Loucy (cell line): ENCODE measurements at regions not wholly inside any gene's neighbourhood (a gene's known extent, or its start where the extent isn't known, plus 50 kb on each side); places are given as distances from the start of the nearest gene placed in this dataset.

Source experiments
- H2AFZ ChIP-seq: fragments of 200-600 bp; sonication (generic); 2 replicates; pipeline ENCODE4 v1.6.0; 2016; ENCODE audit warnings: antibody characterized with exemption, mild to moderate bottlenecking, low read length, moderate library complexity
- H3F3A ChIP-seq: fragments of 200-600 bp; 2 replicates; pipeline ENCODE4 v1.6.0; 2016; ENCODE audit warnings: antibody characterized with exemption, low read depth, mild to moderate bottlenecking
- H3K27me3 ChIP-seq: fragments of 200-600 bp; sonication (generic); 2 replicates; pipeline ENCODE4 v1.6.1; 2014; ENCODE audit warnings: low read length, mild to moderate bottlenecking; ENCODE audit not compliant: insufficient read depth, poor library complexity, severe bottlenecking
- H3K36me3 ChIP-seq: fragments of 200-600 bp; sonication (generic); 2 replicates; pipeline ENCODE4 v1.6.1; 2016; ENCODE audit warnings: low read length; ENCODE audit not compliant: insufficient read depth
- H3K4me1 ChIP-seq: fragments of 200-600 bp; sonication (generic); 2 replicates; pipeline ENCODE4 v1.5.1; 2014; ENCODE audit warnings: low read length, mild to moderate bottlenecking; ENCODE audit not compliant: insufficient read depth, poor library complexity, severe bottlenecking
- H3K4me2 ChIP-seq: fragments of 200-600 bp; sonication (generic); 2 replicates; pipeline ENCODE4 v1.6.0; 2014; ENCODE audit warnings: antibody characterized with exemption, low read length, low read depth, mild to moderate bottlenecking; ENCODE audit not compliant: poor library complexity, severe bottlenecking
- H3K4me3 ChIP-seq: fragments of 200-600 bp; sonication (generic); 2 replicates; pipeline ENCODE4 v1.5.1; 2014; ENCODE audit warnings: low read length, mild to moderate bottlenecking, mixed read lengths; ENCODE audit not compliant: poor library complexity, severe bottlenecking
- H3K79me2 ChIP-seq: fragments of 200-600 bp; sonication (generic); 2 replicates; pipeline ENCODE4 v1.6.1; 2014; ENCODE audit warnings: low read length; ENCODE audit not compliant: insufficient read depth
- H3K9ac ChIP-seq: fragments of 200-600 bp; sonication (generic); 2 replicates; pipeline ENCODE4 v1.6.0; 2014; ENCODE audit warnings: mild to moderate bottlenecking, low read depth, low read length, moderate library complexity; ENCODE audit not compliant: poor library complexity, severe bottlenecking
- H3K9me2 ChIP-seq: fragments of 200-600 bp; sonication (generic); replicated peaks from 2 replicates; pipeline ENCODE4 v1.6.1; 2016; ENCODE audit warnings: low read depth, low read length, mixed read lengths
- H3K9me3 ChIP-seq: fragments of 200-600 bp; sonication (generic); 2 replicates; pipeline ENCODE4 v1.6.1; 2014; ENCODE audit warnings: mild to moderate bottlenecking, antibody characterized with exemption, low read length, low read depth; ENCODE audit not compliant: insufficient read depth
- H4K20me1 ChIP-seq: fragments of 200-600 bp; sonication (generic); 2 replicates; pipeline ENCODE4 v1.6.0; 2014; ENCODE audit warnings: antibody characterized with exemption, low read length, mild to moderate bottlenecking; ENCODE audit not compliant: insufficient read depth, poor library complexity, severe bottlenecking
- CTCF ChIP-seq: fragments of 200-600 bp; sonication (generic); conservative IDR thresholded peaks from 2 replicates; pipeline ENCODE4 v1.5.1; 2014; ENCODE audit warnings: mild to moderate bottlenecking, antibody characterized with exemption, low read length
- EZH2phosphoT487 ChIP-seq: fragments of 200-600 bp; IDR thresholded peaks from 2 replicates; pipeline ENCODE4 v1.6.1; 2018; ENCODE audit warnings: antibody characterized with exemption, mild to moderate bottlenecking, moderate library complexity, borderline replicate concordance

GRCh38 chr14:53788566-53788965, 168.1 kb downstream of the BMP4 start:
- no peak overlapping the region for H2AFZ ChIP-seq
- H3K4me1 ChIP-seq = no peaks in the 10 kb centered on the region
- no peaks in the 10 kb centered on the region for H3K79me2 ChIP-seq
- H3K27me3 ChIP-seq = no peaks in the 10 kb centered on the region
- no peaks in the 10 kb centered on the region for H3K36me3 ChIP-seq
- TF ChIP-seq CTCF (no peak), EZH2phosphoT487 (no peak)
- no peaks in the 10 kb centered on the region for H3K9me2 ChIP-seq
- H3K4me3 ChIP-seq = no peak overlapping the region
- no peaks in the 10 kb centered on the region for H3F3A ChIP-seq
- no peaks in the 10 kb centered on the region for H4K20me1 ChIP-seq
- no peak overlapping the region for H3K4me2 ChIP-seq
- H3K9me3 ChIP-seq = no peaks in the 10 kb centered on the region
- H3K9ac ChIP-seq = no peak overlapping the region

DNA sequence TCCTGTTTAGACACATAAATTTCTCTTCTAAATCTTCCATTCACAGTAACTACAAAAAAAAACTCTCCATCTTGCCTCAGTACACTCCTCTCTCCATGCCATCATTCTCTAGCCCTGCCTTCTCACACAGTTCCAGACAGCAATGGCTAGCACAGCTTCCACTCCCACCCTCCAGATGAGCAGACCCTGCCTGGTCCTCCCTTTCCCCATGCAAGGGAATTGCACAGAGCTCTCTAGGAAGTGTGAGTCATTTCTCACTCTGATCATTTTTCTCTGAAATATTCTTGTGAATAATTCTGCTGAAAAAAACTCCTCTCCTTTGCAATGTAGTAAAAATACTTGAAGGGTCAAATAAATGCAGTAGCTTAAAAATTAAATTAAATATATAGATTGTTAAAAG, 170.6 kb downstream of the BMP4 start:
- Histone ChIP-seq H4K20me1 (no peaks in the 10 kb centered on the region), H3K9ac (no peak overlapping the region), H3K4me1 (no peaks in the 10 kb centered on the region), H3K4me3 (no peak overlapping the region), H3F3A (no peaks in the 10 kb centered on the region), H2AFZ (no peak overlapping the region), H3K9me2 (no peaks in the 10 kb centered on the region), H3K4me2 (no peak overlapping the region), H3K79me2 (no peaks in the 10 kb centered on the region), H3K27me3 (no peaks in the 10 kb centered on the region), H3K36me3 (no peaks in the 10 kb centered on the region), H3K9me3 (no peaks in the 10 kb centered on the region)
- TF ChIP-seq CTCF = no peak
- TF ChIP-seq EZH2phosphoT487 = no peak

DNA sequence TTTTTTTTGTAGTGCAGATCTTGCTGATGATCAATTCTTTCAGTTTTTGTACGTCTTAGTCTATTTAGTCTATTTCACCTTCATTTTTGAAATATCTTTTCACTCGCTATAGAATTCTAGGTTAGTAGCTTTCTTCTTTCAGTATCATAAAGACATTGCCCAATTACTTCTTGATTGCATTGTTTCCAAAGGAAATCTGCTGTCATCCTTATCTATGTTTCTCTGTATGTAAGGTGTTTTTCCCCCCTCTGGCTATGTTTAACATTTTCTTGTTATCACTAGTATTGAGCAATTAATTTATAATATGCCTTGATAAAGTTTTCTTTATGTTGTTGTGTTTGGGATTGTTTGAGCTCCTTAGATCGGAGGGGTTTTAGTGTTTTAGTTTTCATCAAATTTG, 171.9 kb downstream of the BMP4 start:
- Histone ChIP-seq H4K20me1 (no peaks in the 10 kb centered on the region), H3F3A (no peaks in the 10 kb centered on the region), H3K9ac (no peak overlapping the region), H3K36me3 (no peaks in the 10 kb centered on the region), H3K9me3 (no peaks in the 10 kb centered on the region), H3K9me2 (no peaks in the 10 kb centered on the region), H2AFZ (no peak overlapping the region), H3K79me2 (no peaks in the 10 kb centered on the region), H3K4me2 (no peak overlapping the region), H3K27me3 (no peaks in the 10 kb centered on the region), H3K4me3 (no peak overlapping the region), H3K4me1 (no peaks in the 10 kb centered on the region)
- TF ChIP-seq EZH2phosphoT487 = no peak
- no peak for TF ChIP-seq CTCF
